Chondrocyte (in vitro differentiated cells): ENCODE measurements at regions not wholly inside any gene's neighbourhood (a gene's known extent, or its start where the extent isn't known, plus 50 kb on each side); places are given as distances from the start of the nearest gene placed in this dataset.

Experiments used
- DNase-seq: peaks from one replicate; pipeline ENCODE4 v3.0.0; 2021; ENCODE audit warnings: mixed read lengths, low spot score
- H3K27ac Mint-ChIP-seq: one replicate; pipeline ENCODE4 v1.8.0; 2021; ENCODE audit warnings: mild to moderate bottlenecking, moderate library complexity, mixed read lengths; ENCODE audit not compliant: unreplicated experiment
- H3K27me3 Mint-ChIP-seq: 2 replicates; pipeline ENCODE4 v1.8.0; 2021; ENCODE audit warnings: low read depth, mixed read lengths
- H3K36me3 Mint-ChIP-seq: 2 replicates; pipeline ENCODE4 v1.8.0; 2021; ENCODE audit warnings: low read depth, mixed read lengths
- H3K4me1 Mint-ChIP-seq: 2 replicates; pipeline ENCODE4 v1.8.0; 2021; ENCODE audit warnings: low read depth, mild to moderate bottlenecking, mixed read lengths
- H3K4me3 Mint-ChIP-seq: one replicate; pipeline ENCODE4 v1.8.0; 2021; ENCODE audit warnings: mild to moderate bottlenecking, moderate library complexity, mixed read lengths; ENCODE audit not compliant: unreplicated experiment
- H3K9me3 Mint-ChIP-seq: 2 replicates; pipeline ENCODE4 v1.8.0; 2021; ENCODE audit warnings: low read depth, mixed read lengths
- TF ChIP-seq, protein P1 (sequence below): fragments of 200-600 bp; sonication (generic); IDR thresholded peaks from 2 replicates; pipeline ENCODE4 v1.5.0; 2021; ENCODE audit warnings: antibody characterized with exemption, mild to moderate bottlenecking, moderate library complexity

DNA sequence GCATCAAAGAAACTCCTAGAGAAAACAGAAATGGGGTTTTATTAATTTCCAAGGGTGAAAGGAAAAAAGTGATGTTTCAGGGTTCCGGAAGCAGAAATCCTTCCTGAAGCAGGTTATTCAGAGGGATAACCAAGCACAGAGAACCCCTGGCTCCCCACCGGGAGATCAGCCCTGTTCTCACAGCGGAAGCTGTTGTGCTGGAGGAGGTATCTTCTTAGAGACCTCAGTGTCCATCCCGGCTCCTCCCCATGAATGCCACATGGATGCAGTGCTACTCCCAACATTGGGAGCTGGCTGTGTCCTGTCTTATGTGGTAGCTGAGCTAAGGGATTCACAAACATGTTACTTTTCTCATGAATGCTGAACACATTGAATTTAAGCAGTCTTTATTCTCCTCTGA is 80.9 kb upstream of the IRX2 start:
- Mint-ChIP-seq H3K4me1 (no peaks in the 10 kb centered on the region), H3K27ac (no peak overlapping the region), H3K4me3 (no peak overlapping the region), H3K36me3 (no peaks in the 10 kb centered on the region), H3K9me3 (no peaks in the 10 kb centered on the region), H3K27me3 (peaks cover 1% of the 10 kb centered on the region)
- DNase-seq: no peak
- TF ChIP-seq, protein P1, sequence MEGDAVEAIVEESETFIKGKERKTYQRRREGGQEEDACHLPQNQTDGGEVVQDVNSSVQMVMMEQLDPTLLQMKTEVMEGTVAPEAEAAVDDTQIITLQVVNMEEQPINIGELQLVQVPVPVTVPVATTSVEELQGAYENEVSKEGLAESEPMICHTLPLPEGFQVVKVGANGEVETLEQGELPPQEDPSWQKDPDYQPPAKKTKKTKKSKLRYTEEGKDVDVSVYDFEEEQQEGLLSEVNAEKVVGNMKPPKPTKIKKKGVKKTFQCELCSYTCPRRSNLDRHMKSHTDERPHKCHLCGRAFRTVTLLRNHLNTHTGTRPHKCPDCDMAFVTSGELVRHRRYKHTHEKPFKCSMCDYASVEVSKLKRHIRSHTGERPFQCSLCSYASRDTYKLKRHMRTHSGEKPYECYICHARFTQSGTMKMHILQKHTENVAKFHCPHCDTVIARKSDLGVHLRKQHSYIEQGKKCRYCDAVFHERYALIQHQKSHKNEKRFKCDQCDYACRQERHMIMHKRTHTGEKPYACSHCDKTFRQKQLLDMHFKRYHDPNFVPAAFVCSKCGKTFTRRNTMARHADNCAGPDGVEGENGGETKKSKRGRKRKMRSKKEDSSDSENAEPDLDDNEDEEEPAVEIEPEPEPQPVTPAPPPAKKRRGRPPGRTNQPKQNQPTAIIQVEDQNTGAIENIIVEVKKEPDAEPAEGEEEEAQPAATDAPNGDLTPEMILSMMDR: no peak

DNA sequence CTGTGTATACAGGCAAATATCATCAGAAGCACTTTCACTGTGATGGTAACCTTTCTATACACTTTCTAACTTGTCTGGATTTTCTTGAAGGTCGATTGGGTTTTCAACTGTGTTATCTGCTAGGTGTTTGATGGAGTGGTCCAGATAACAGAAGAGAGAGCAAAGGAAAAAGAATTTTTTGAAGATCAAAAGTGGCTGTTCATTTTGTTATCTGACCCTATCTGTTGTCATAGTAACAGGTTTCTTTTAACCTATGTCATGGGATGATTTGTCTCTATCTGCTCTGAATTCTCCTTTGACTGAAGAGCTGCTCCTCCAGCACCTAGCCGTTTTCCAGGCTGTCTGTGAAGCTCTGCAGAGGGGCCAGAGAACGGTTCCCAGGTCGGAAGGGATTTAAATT is 77.8 kb upstream of the IRX2 start:
- H3K9me3 Mint-ChIP-seq: peaks cover 20% of the 10 kb centered on the region
- DNase-seq: no peak
- peaks cover 1% of the 10 kb centered on the region for H3K27me3 Mint-ChIP-seq
- no peak overlapping the region for H3K4me3 Mint-ChIP-seq
- H3K36me3 Mint-ChIP-seq: no peaks in the 10 kb centered on the region
- no peak overlapping the region for H3K27ac Mint-ChIP-seq
- H3K4me1 Mint-ChIP-seq: no peaks in the 10 kb centered on the region
- TF ChIP-seq, protein P1: no peak

DNA sequence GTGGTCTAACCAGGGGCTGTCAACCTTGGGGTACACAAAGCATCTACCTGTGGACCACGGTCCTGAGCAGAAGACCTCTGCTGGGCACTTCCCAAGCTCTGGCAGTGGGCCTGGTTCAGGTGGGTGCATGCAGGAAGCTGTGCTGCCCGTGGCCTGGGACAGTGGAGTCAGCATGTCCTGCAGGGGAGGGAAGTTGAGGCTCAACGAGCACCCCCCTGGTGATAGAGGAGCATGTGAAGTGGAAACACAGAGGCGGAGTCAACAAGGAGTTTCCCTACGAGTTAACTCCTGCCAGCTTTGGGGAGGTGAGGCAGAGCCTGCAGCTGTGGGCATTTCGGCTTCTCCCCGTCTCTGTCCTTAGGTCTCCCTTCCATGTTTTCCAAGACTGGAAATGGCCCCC is 67.5 kb upstream of the IRX2 start:
- Mint-ChIP-seq H3K4me1 (no peaks in the 10 kb centered on the region), H3K4me3 (no peak overlapping the region), H3K36me3 (no peaks in the 10 kb centered on the region), H3K9me3 (peaks cover 6% of the 10 kb centered on the region), H3K27ac (no peak overlapping the region), H3K27me3 (no peaks in the 10 kb centered on the region)
- TF ChIP-seq, protein P1: no peak
- DNase-seq: no peak

DNA sequence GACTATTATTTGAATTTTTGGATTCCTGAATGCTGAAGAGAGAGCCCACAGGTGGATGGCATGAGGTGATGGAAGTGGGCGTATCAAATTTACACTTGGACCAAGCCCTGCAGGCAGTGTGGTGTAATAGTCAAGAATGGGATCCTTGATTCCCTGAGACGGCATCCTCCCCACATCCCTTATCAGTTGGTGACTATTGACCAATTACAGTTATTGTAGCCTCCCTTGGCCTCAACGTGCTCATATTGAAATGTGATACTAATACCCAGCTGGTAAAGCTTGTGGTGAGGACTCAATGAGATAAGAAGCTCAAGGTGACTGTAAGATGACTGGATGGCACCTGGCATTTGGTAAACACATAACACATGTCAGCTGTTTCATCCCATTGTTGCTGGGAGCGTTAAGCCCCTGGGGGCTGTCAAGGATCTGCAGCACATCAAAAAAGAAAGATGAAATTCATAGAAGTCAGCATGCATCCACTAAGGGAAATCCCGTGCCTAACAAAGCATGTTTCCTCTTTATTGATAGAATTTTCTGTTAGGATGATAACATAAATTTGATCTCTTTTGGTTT is 65.6 kb upstream of the IRX2 start:
- Mint-ChIP-seq H3K4me3 (no peak overlapping the region), H3K27me3 (no peaks in the 10 kb centered on the region), H3K36me3 (no peaks in the 10 kb centered on the region), H3K27ac (no peak overlapping the region), H3K9me3 (peaks cover 6% of the 10 kb centered on the region), H3K4me1 (no peaks in the 10 kb centered on the region)
- DNase-seq: no peak
- TF ChIP-seq, protein P1: no peak

DNA sequence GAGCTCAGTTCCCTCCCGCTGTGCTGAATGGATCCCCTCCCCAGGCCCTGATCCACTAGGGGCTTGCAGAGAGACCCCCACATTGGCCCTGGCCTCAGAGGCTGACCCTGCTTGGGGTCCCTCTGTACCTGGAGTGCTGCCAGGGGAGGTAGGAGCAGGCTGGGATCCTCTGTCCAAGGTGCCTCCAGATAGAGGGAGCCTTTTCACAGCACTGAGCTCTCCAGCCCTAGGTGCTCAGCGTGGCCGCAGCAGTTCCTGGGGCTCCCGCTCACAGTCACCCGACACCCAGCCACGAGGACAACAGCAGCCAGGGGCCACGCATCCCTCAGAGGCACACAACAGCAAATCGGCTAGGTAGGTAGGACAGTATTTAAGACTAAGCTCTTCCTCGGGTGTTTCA is 62.2 kb upstream of the IRX2 start:
- no peak overlapping the region for H3K27ac Mint-ChIP-seq
- H3K36me3 Mint-ChIP-seq: no peaks in the 10 kb centered on the region
- H3K9me3 Mint-ChIP-seq: peaks cover 3% of the 10 kb centered on the region
- DNase-seq: no peak
- no peaks in the 10 kb centered on the region for H3K27me3 Mint-ChIP-seq
- no peaks in the 10 kb centered on the region for H3K4me1 Mint-ChIP-seq
- no peak overlapping the region for H3K4me3 Mint-ChIP-seq
- TF ChIP-seq, protein P1: no peak
